ENCODE measurements at regions not wholly inside any gene's neighbourhood (a gene's known extent, or its start where the extent isn't known, plus 50 kb on each side); places are given as distances from the start of the nearest gene placed in this dataset.

DNA sequence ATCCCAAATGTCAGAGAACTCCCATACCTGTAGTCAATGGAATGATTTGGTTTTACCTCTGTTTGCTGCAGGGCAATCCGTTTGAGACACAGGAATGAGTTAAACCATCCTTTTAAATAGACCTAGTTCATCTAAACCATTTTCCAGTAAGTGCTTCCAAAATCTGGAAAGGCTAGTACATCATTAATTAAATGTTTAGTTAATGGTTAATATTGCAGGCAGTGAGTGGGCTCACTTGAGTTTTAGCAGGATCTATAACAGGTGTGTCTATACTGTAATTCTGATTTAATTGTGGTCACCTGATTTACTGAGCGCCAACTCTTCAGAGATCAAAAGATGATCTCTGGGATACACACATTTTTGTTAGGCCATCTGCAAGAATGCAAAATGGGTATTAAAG, 353.9 kb upstream of the ROPN1 start (continued):
- TF ChIP-seq CHD7 (IDR thresholded peaks at IDR 0.05; ENCODE audit: insufficient replicate concordance, low read length) = no peak
